Choroid plexus epithelial cell (primary cell): ENCODE measurements at regions not wholly inside any gene's neighbourhood (a gene's known extent, or its start where the extent isn't known, plus 50 kb on each side); places are given as distances from the start of the nearest gene placed in this dataset.

Source experiments
- DNase-seq: peaks from one replicate; pipeline ENCODE4 v3.0.0-alpha.2; 2010; ENCODE audit warnings: low read depth
- H3K4me3 ChIP-seq: 2 replicates; pipeline ENCODE4 v1.5.1; 2011; ENCODE audit warnings: low read depth, mild to moderate bottlenecking, control low read depth, low read length, moderate library complexity
- TF ChIP-seq, protein P1 (sequence below): conservative IDR thresholded peaks from 2 replicates; pipeline ENCODE4 v1.5.1; 2011; ENCODE audit warnings: low read depth, mild to moderate bottlenecking, control low read depth, inconsistent platforms, low read length, moderate library complexity

GRCh38 chrX:13151828-13152517 lies 107.6 kb upstream of the FAM9C start:
- H3K4me3 ChIP-seq: no peak overlapping the region
- DNase-seq: peak; percentile 51
- TF ChIP-seq, protein P1, sequence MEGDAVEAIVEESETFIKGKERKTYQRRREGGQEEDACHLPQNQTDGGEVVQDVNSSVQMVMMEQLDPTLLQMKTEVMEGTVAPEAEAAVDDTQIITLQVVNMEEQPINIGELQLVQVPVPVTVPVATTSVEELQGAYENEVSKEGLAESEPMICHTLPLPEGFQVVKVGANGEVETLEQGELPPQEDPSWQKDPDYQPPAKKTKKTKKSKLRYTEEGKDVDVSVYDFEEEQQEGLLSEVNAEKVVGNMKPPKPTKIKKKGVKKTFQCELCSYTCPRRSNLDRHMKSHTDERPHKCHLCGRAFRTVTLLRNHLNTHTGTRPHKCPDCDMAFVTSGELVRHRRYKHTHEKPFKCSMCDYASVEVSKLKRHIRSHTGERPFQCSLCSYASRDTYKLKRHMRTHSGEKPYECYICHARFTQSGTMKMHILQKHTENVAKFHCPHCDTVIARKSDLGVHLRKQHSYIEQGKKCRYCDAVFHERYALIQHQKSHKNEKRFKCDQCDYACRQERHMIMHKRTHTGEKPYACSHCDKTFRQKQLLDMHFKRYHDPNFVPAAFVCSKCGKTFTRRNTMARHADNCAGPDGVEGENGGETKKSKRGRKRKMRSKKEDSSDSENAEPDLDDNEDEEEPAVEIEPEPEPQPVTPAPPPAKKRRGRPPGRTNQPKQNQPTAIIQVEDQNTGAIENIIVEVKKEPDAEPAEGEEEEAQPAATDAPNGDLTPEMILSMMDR: no peak

DNA sequence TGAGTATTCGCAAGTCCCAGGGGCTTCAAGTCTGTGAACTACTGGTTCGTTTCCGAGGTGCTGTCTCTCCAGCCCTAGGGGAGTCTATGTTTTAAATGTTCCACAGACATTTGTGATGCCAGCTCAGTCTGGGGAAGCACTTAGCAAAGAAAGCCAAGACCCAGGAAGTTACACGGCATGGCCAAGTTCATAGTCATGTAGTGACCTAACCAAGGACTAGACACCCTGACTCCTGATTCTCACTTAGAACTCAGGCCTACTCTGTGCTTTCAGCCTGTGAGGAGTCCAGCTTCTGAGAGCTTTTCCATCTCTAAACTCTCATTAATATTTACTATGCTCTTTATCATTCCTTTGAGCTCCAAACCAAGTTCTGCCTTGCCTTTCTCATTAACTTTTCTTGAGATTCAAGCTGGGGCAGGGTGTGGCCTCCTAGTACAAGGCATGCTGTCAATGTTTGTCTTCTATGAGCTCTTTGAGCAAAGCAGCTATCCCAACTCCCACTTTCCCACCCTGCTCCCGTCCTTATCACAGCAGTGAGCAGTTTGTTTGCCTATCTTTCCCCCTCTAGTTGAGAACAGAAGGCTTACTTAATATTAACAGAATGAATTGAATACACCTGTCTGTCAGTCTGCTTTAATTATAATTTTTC lies 105.4 kb upstream of the FAM9C start:
- H3K4me3 ChIP-seq: no peak overlapping the region
- TF ChIP-seq, protein P1: no peak
- DNase-seq: no peak

DNA sequence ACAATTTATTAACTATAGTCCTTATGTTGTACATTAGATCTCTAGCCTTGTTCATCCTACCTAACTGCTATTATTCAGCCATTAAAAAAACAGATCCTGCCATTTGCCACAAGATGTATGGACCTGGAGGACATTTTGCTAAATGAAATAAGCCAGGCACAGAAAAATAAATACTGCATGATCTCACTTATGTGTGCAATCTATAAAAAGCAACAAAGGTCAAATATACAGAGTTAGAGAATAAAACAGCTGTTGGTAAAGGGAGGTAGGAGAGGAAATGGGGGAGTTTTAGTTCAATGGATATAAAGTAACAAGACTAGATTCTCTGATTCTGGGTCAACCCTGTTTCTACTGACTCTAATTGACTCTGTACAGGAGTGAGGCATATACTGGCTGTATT lies 103.3 kb upstream of the FAM9C start:
- DNase-seq: peak; percentile 36
- no peak overlapping the region for H3K4me3 ChIP-seq
- TF ChIP-seq, protein P1: no peak

GRCh38 chrX:13147147-13147546 lies 102.7 kb upstream of the FAM9C start:
- DNase-seq: no peak
- TF ChIP-seq, protein P1: no peak
- H3K4me3 ChIP-seq: no peak overlapping the region

GRCh38 chrX:13144927-13145655 lies 100.7 kb upstream of the FAM9C start:
- DNase-seq: no peak
- TF ChIP-seq, protein P1: no peak
- no peak overlapping the region for H3K4me3 ChIP-seq

DNA sequence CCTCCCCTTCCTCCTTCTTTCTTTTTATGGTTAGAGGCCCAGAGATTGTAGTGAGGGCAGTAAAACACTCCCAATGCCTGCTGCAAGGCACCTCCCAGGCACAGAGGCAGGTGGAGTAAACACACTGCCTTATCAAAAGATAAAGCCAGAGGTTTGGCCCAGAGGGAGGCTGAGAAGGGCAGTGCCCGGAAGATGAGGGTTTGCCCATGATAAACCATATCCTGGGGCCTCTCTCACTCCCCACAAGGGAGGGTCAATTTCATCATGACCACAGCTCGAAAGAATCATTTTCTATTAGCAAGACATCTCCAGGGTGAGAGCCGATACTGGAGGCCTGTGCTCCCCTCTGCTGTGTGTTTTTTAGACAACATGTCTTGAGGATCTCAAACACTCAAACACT lies 98.5 kb upstream of the FAM9C start:
- no peak overlapping the region for H3K4me3 ChIP-seq
- no peak for DNase-seq
- TF ChIP-seq, protein P1: no peak
